H1 (cell line): ENCODE measurements at regions not wholly inside any gene's neighbourhood (a gene's known extent, or its start where the extent isn't known, plus 50 kb on each side); places are given as distances from the start of the nearest gene placed in this dataset.

Experiments used
- CTCF ChIA-PET: fragments of 300-600 bp; sonication (Branson Sonifier 250); formaldehyde crosslinking; loops from one replicate; lab custom pipeline; 2021; ENCODE audit not compliant: partially characterized antibody; lab: Charles Lee
- POLR2A ChIA-PET: fragments of 300-600 bp; sonication (Branson Sonifier 250); formaldehyde crosslinking; loops from one replicate; lab custom pipeline; 2021; ENCODE audit warnings: inconsistent platforms; ENCODE audit not compliant: partially characterized antibody; lab: Charles Lee
- DNase-seq, 2 experiments: peaks; one replicate each; pipeline versions ENCODE4 v3.0.0 to v3.0.0-alpha.2; 2010 to 2022; ENCODE audit warnings: low spot score in 2 of 2, low read depth in 1 of 2, mixed read lengths in 1 of 2
- FAIRE-seq: peaks from 2 replicates; lab custom pipeline; 2011; peaks lifted over from hg19 to GRCh38; lab: Jason Lieb, UNC
- H2AFZ ChIP-seq: 2 replicates; pipeline ENCODE4 v1.8.1; 2012; ENCODE audit warnings: low read length, inconsistent platforms
- H2AK5ac ChIP-seq: 2 replicates; pipeline ENCODE4 v1.6.1; 2013; ENCODE audit warnings: low read depth, low read length
- H2BK120ac ChIP-seq: replicated peaks from 2 replicates; pipeline ENCODE3; 2013; ENCODE audit warnings: low read depth, low read length, inconsistent platforms
- H2BK12ac ChIP-seq: 2 replicates; pipeline ENCODE4 v1.6.1; 2013; ENCODE audit warnings: low read depth, low read length
- H2BK15ac ChIP-seq: 2 replicates; pipeline ENCODE4 v1.6.1; 2013; ENCODE audit warnings: low read length
- H2BK20ac ChIP-seq: 2 replicates; pipeline ENCODE4 v1.6.1; 2013; ENCODE audit warnings: low read length
- H2BK5ac ChIP-seq: 2 replicates; pipeline ENCODE4 v1.6.1; 2013; ENCODE audit warnings: low read depth, low read length
- H3K14ac ChIP-seq: 2 replicates; pipeline ENCODE4 v1.6.1; 2013; ENCODE audit warnings: inconsistent platforms; ENCODE audit not compliant: insufficient read length
- H3K18ac ChIP-seq: 2 replicates; pipeline ENCODE4 v1.6.1; 2013; ENCODE audit warnings: low read length; ENCODE audit errors: extremely low read depth
- H3K23ac ChIP-seq: 2 replicates; pipeline ENCODE4 v1.6.1; 2013; ENCODE audit warnings: inconsistent platforms; ENCODE audit not compliant: insufficient read length
- H3K23me2 ChIP-seq: 2 replicates; pipeline ENCODE4 v1.6.1; 2013; ENCODE audit warnings: low read depth, low read length
- H3K27ac ChIP-seq: 2 replicates; pipeline ENCODE4 v1.6.1; 2011; ENCODE audit warnings: low read depth, low read length, inconsistent platforms
- H3K27me3 ChIP-seq, 4 experiments: replicated peaks in 1 of 4; 1 replicate in 1 of 4; 2 replicates in 3 of 4; pipeline versions ENCODE4 v1.6.1 to v1.8.1; 2011 to 2013; ENCODE audit warnings: low read length in 3 of 4, mild to moderate bottlenecking in 3 of 4, inconsistent platforms in 2 of 4, mixed read lengths in 2 of 4, moderate library complexity in 1 of 4; ENCODE audit not compliant: control insufficient read depth in 3 of 4, insufficient read depth in 3 of 4; ENCODE audit errors: extremely low read depth in 1 of 4
- H3K36me3 ChIP-seq, 4 experiments: 2 replicates each; pipeline versions ENCODE4 v1.6.1 to v1.8.1; 2011 to 2013; ENCODE audit warnings: mild to moderate bottlenecking in 4 of 4, low read length in 3 of 4, moderate library complexity in 2 of 4, control low read depth in 1 of 4, inconsistent platforms in 1 of 4; ENCODE audit not compliant: insufficient read depth in 4 of 4, control insufficient read depth in 2 of 4
- H3K4ac ChIP-seq: replicated peaks from 2 replicates; pipeline ENCODE3; 2013; ENCODE audit warnings: low read length, low read depth, mixed read lengths, inconsistent platforms; ENCODE audit not compliant: insufficient read length
- H3K4me1 ChIP-seq, 4 experiments: replicated peaks in 1 of 4; 1 replicate in 1 of 4; 2 replicates in 3 of 4; pipeline versions ENCODE4 v1.6.1 to v1.8.1; 2011 to 2013; ENCODE audit warnings: low read length in 3 of 4, inconsistent platforms in 2 of 4, mixed read lengths in 1 of 4; ENCODE audit not compliant: insufficient read depth in 4 of 4, control insufficient read depth in 3 of 4
- H3K4me2 ChIP-seq, 2 experiments: 2 replicates each; pipeline versions ENCODE4 v1.6.1 to v1.8.1; 2011 to 2013; ENCODE audit warnings: low read depth in 2 of 2, low read length in 2 of 2, control low read depth in 1 of 2, inconsistent platforms in 1 of 2, mild to moderate bottlenecking in 1 of 2; ENCODE audit not compliant: insufficient read depth in 1 of 2
- H3K4me3 ChIP-seq, 4 experiments: fragments of 200-600, 300-600 bp in 1 of 4; sonication (generic), shearing (Covaris generic), sonication (Bioruptor Twin) in 1 of 4; 2 replicates each; pipeline versions ENCODE4 v1.5.1 to v1.8.1; 2011 to 2016; ENCODE audit warnings: low read length in 4 of 4, low read depth in 3 of 4, control low read depth in 2 of 4, inconsistent platforms in 2 of 4, mild to moderate bottlenecking in 2 of 4, mixed read lengths in 1 of 4, moderate library complexity in 1 of 4; ENCODE audit not compliant: insufficient read depth in 2 of 4; ENCODE audit errors: extremely low read depth in 1 of 4
- H3K56ac ChIP-seq: replicated peaks from 2 replicates; pipeline ENCODE3; 2013; ENCODE audit warnings: low read depth, mild to moderate bottlenecking, mixed read lengths, low read length, inconsistent platforms; ENCODE audit not compliant: insufficient read length
- H3K79me1 ChIP-seq: 2 replicates; pipeline ENCODE4 v1.6.1; 2013; ENCODE audit warnings: low read depth, low read length, control low read depth
- H3K79me2 ChIP-seq, 2 experiments: 2 replicates each; pipeline versions ENCODE4 v1.6.1 to v1.8.1; 2012 to 2013; ENCODE audit warnings: low read length in 2 of 2, mild to moderate bottlenecking in 2 of 2, inconsistent platforms in 1 of 2; ENCODE audit not compliant: insufficient read depth in 2 of 2, control insufficient read depth in 1 of 2
- H3K9ac ChIP-seq, 4 experiments: replicated peaks in 1 of 4; 1 replicate in 1 of 4; 2 replicates in 3 of 4; pipeline versions ENCODE4 v1.6.1 to v1.8.1; 2011 to 2013; ENCODE audit warnings: low read depth in 3 of 4, low read length in 3 of 4, control low read depth in 2 of 4, mild to moderate bottlenecking in 2 of 4, moderate library complexity in 2 of 4, inconsistent platforms in 1 of 4; ENCODE audit errors: extremely low read depth in 1 of 4
- H3K9me3 ChIP-seq, 2 experiments: 2 replicates each; pipeline versions ENCODE4 v1.6.1 to v1.8.1; 2012 to 2013; ENCODE audit warnings: mild to moderate bottlenecking in 2 of 2, moderate library complexity in 2 of 2, control low read depth in 1 of 2, inconsistent platforms in 1 of 2, low read depth in 1 of 2, low read length in 1 of 2, mixed read lengths in 1 of 2; ENCODE audit not compliant: insufficient read depth in 2 of 2
- H4K20me1 ChIP-seq, 2 experiments: replicated peaks in 1 of 2; 2 replicates each; pipeline versions ENCODE3 to v1.8.1; 2011 to 2013; ENCODE audit warnings: inconsistent platforms in 2 of 2, low read length in 2 of 2, mild to moderate bottlenecking in 1 of 2; ENCODE audit not compliant: insufficient read depth in 2 of 2, control insufficient read depth in 1 of 2
- H4K5ac ChIP-seq: 2 replicates; pipeline ENCODE4 v1.6.1; 2013; ENCODE audit warnings: low read length, low read depth, mixed read lengths, inconsistent platforms; ENCODE audit not compliant: insufficient read length
- H4K8ac ChIP-seq: 2 replicates; pipeline ENCODE4 v1.8.0; 2013; ENCODE audit warnings: mild to moderate bottlenecking, moderate library complexity, low read length, inconsistent platforms; ENCODE audit not compliant: insufficient read depth; ENCODE audit errors: extremely low read depth
- H4K91ac ChIP-seq: replicated peaks from 2 replicates; pipeline ENCODE3; 2013; ENCODE audit warnings: low read length, mixed read lengths, inconsistent platforms; ENCODE audit not compliant: insufficient read length
- GTF2F1 ChIP-seq: IDR thresholded peaks from 2 replicates; pipeline ENCODE4 v1.6.1; 2012; ENCODE audit warnings: low read depth, low read length, improper control_type of control experiment, borderline replicate concordance
- MAFK ChIP-seq: IDR thresholded peaks from 2 replicates; pipeline ENCODE4 v1.6.1; 2012; ENCODE audit warnings: low read depth, mild to moderate bottlenecking, improper control_type of control experiment, low read length
- RFX5 ChIP-seq: IDR thresholded peaks from 2 replicates; pipeline ENCODE4 v1.6.1; 2011; ENCODE audit warnings: low read depth, low read length, improper control_type of control experiment, borderline replicate concordance
- SRF ChIP-seq: IDR thresholded peaks from 2 replicates; pipeline ENCODE4 v1.6.1; 2011; ENCODE audit warnings: mild to moderate bottlenecking, low read depth, low read length, moderate library complexity
- ZNF274 ChIP-seq: IDR thresholded peaks from 2 replicates; pipeline ENCODE4 v1.7.0; 2012; ENCODE audit warnings: low read length, borderline replicate concordance; ENCODE audit errors: extremely low read depth
- WGBS, 2 experiments: shearing (Covaris generic) in 1 of 2; methylation state at CpG; one replicate each; pipeline versions ENCODE4 v1.1.6 to v1.1.7; 2013 to 2015; ENCODE audit warnings: low lambda C conversion rate in 2 of 2, mixed read lengths in 2 of 2, inconsistent platforms in 1 of 2, low coverage in 1 of 2, missing lambda C conversion rate in 1 of 2; ENCODE audit not compliant: insufficient replicate concordance in 2 of 2, insufficient coverage in 1 of 2, insufficient read length in 1 of 2; ENCODE audit errors: extremely low coverage in 1 of 2, missing lambda C conversion rate in 1 of 2; 5-methylcytosine and 5-hydroxymethylcytosine counted together
- TF ChIP-seq, protein P1 (sequence below): IDR thresholded peaks from 2 replicates; pipeline ENCODE4 v1.6.1; 2011; ENCODE audit warnings: low read length, improper control_type of control experiment
- TF ChIP-seq, protein P2 (sequence below): IDR thresholded peaks from 2 replicates; pipeline ENCODE4 v1.6.1; 2012; ENCODE audit warnings: low read length, inconsistent platforms

DNA sequence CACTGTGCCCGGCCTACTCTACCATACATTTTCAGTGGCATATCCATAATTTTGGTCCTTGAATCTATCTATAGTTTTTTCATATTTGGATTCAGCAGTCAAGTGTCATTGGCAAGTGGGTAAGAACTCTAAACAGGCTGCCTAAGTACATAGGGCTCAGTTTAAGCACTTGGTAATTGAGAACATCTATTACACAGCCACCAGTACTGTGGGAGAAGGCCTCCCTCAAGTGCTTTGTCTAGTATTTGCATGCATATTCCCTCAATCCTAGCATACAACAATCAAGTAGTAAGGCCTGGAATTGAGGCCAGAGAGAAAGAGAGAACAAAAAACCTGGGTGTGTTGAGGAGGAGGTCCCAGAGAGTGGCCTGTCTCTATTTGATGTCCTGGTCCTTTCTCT is 325.2 kb downstream of the USP25 start:
- no peak overlapping the region for H3K23ac ChIP-seq
- H2BK120ac ChIP-seq, result no peak overlapping the region
- H3K4ac ChIP-seq, result no peak overlapping the region
- FAIRE-seq (no peak), DNase-seq (no peak)
- H3K23me2 ChIP-seq, result no peaks in the 10 kb centered on the region
- no peak overlapping the region for H4K5ac ChIP-seq
- H4K8ac ChIP-seq, result no peak overlapping the region
- no peak overlapping the region for H4K91ac ChIP-seq
- H3K27me3 ChIP-seq, result no peaks in the 10 kb centered on the region
- no peak overlapping the region for H3K56ac ChIP-seq
- no peak overlapping the region for H3K18ac ChIP-seq
- no peak overlapping the region for H2AK5ac ChIP-seq
- H2BK15ac ChIP-seq, result no peak overlapping the region
- H4K20me1 ChIP-seq, result no peaks in the 10 kb centered on the region
- POLR2A ChIA-PET, result no interaction called here
- no peak overlapping the region for H2BK5ac ChIP-seq
- no peak overlapping the region for H2BK20ac ChIP-seq
- TF ChIP-seq SRF (no peak), GTF2F1 (no peak), MAFK (no peak), RFX5 (no peak), ZNF274 (no peak)
- TF ChIP-seq, protein P1, sequence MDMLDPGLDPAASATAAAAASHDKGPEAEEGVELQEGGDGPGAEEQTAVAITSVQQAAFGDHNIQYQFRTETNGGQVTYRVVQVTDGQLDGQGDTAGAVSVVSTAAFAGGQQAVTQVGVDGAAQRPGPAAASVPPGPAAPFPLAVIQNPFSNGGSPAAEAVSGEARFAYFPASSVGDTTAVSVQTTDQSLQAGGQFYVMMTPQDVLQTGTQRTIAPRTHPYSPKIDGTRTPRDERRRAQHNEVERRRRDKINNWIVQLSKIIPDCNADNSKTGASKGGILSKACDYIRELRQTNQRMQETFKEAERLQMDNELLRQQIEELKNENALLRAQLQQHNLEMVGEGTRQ, result no peak
- TF ChIP-seq, protein P2, sequence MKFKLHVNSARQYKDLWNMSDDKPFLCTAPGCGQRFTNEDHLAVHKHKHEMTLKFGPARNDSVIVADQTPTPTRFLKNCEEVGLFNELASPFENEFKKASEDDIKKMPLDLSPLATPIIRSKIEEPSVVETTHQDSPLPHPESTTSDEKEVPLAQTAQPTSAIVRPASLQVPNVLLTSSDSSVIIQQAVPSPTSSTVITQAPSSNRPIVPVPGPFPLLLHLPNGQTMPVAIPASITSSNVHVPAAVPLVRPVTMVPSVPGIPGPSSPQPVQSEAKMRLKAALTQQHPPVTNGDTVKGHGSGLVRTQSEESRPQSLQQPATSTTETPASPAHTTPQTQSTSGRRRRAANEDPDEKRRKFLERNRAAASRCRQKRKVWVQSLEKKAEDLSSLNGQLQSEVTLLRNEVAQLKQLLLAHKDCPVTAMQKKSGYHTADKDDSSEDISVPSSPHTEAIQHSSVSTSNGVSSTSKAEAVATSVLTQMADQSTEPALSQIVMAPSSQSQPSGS, result no peak
- H3K4me1 ChIP-seq, result no peaks in the 10 kb centered on the region
- no peak overlapping the region for H3K4me2 ChIP-seq
- no peak overlapping the region for H3K4me3 ChIP-seq
- 90% methylated on average over 1 of the region's 1 CpG; no CpG with 5 or more reads in 1 of the 2 experiments for whole genome bisulfite sequencing, 2 experiments
- H3K79me1 ChIP-seq, result no peaks in the 10 kb centered on the region
- no peaks in the 10 kb centered on the region for H3K79me2 ChIP-seq
- no peak overlapping the region; the same call in 1 of the 2 replicates for H2AFZ ChIP-seq
- peaks cover 2 to 4% of the 10 kb centered on the region in 2 experiments; a peak in 2 of 4 replicates for H3K9me3 ChIP-seq
- H3K27ac ChIP-seq, result no peak overlapping the region
- no peak overlapping the region for H3K14ac ChIP-seq
- H3K36me3 ChIP-seq, result no peaks in the 10 kb centered on the region
- CTCF ChIA-PET, result no interaction called here
- H2BK12ac ChIP-seq, result no peak overlapping the region
- H3K9ac ChIP-seq, result no peak overlapping the region
